HFFc6 (cell line): ENCODE measurements at regions not wholly inside any gene's neighbourhood (a gene's known extent, or its start where the extent isn't known, plus 50 kb on each side); places are given as distances from the start of the nearest gene placed in this dataset.
"Not testable (repeated sequence)": the region's sequence is repeated elsewhere in the genome, so short reads cannot be mapped to it uniquely, and the experiment has no call there.

ENCODE experiments used
- DNase-seq: peaks from one replicate; pipeline ENCODE4 v3.0.0-alpha.2; 2018
- H3K27ac Mint-ChIP-seq: 2 replicates; pipeline ENCODE4 v1.8.0; 2020; ENCODE audit warnings: mild to moderate bottlenecking, mixed read lengths
- H3K27me3 Mint-ChIP-seq: 2 replicates; pipeline ENCODE4 v1.8.0; 2021; ENCODE audit warnings: mild to moderate bottlenecking, moderate library complexity, mixed read lengths; ENCODE audit not compliant: insufficient read depth
- H3K36me3 Mint-ChIP-seq: 2 replicates; pipeline ENCODE4 v1.8.0; 2021; ENCODE audit warnings: low read depth, mixed read lengths
- H3K4me1 Mint-ChIP-seq: 2 replicates; pipeline ENCODE4 v1.8.0; 2020; ENCODE audit warnings: low read depth, mixed read lengths
- H3K4me3 Mint-ChIP-seq: 2 replicates; pipeline ENCODE4 v1.8.0; 2020; ENCODE audit warnings: mild to moderate bottlenecking, moderate library complexity, mixed read lengths
- H3K9me3 Mint-ChIP-seq: 2 replicates; pipeline ENCODE4 v1.8.0; 2020; ENCODE audit warnings: mild to moderate bottlenecking, mixed read lengths
- CTCF ChIP-seq: fragments of 200-600 bp; sonication (generic); IDR thresholded peaks from 2 replicates; pipeline ENCODE4 v1.5.0; 2021; ENCODE audit warnings: antibody characterized with exemption, mild to moderate bottlenecking

DNA sequence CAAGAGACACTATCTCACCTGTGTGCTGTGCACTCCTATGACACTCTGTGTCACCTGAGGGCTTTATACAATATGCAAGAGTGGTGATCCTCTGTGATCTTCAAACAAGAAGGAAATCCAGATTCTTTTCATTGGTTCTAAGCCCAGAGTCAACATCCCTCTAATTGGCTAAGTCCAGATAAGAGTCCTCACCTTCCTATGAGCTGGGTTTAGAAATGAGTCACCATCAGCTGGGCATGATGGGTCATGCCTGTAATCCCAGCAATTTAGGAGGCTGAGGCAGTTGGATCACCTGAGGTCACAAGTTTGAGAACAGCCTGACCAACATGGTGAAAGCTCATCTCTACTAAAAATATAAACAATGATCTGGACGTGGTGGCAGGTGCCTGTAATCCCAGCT lies 144.4 kb downstream of the ZNF675 start:
- no peak for TF ChIP-seq CTCF
- H3K27ac Mint-ChIP-seq, result no peak overlapping the region

GRCh38 chr19:23541991-23542390 lies 145.0 kb downstream of the ZNF675 start:
- TF ChIP-seq CTCF, result no peak
- H3K27ac Mint-ChIP-seq, result no peak overlapping the region
- H3K9me3 Mint-ChIP-seq, result peaks cover 56% of the 10 kb centered on the region
- no peak overlapping the region for H3K4me3 Mint-ChIP-seq
- peaks cover 53% of the 10 kb centered on the region for H3K36me3 Mint-ChIP-seq
- no peak for DNase-seq
- H3K4me1 Mint-ChIP-seq, result peaks cover 41% of the 10 kb centered on the region
- peaks cover 2% of the 10 kb centered on the region; the same call in 1 of the 2 replicates for H3K27me3 Mint-ChIP-seq

More for the DNA sequence above, 144.4 kb downstream of the ZNF675 start:
- Mint-ChIP-seq H3K4me1 (peaks cover 35% of the 10 kb centered on the region), H3K36me3 (peaks cover 53% of the 10 kb centered on the region), H3K4me3 (no peak overlapping the region), H3K27me3 (peaks cover 2% of the 10 kb centered on the region; the same call in 1 of the 2 replicates), H3K9me3 (peaks cover 55% of the 10 kb centered on the region)
- DNase-seq, result no peak

- Mint-ChIP-seq H3K9me3 (peaks cover 52% of the 10 kb centered on the region), H3K36me3 (peaks cover 48% of the 10 kb centered on the region), H3K4me1 (peaks cover 52% of the 10 kb centered on the region)
- DNase-seq, H3K27ac Mint-ChIP-seq, H3K27me3 Mint-ChIP-seq, H3K4me3 Mint-ChIP-seq: not testable (repeated sequence)
Measured at GRCh38 chr19:23540180-23540579, 144.9 kb upstream of the ZNF91 start.

GRCh38 chr19:23539499-23539898 lies 144.2 kb upstream of the ZNF91 start:
- Mint-ChIP-seq H3K27ac (no peak overlapping the region), H3K36me3 (peaks cover 48% of the 10 kb centered on the region), H3K4me3 (no peak overlapping the region), H3K9me3 (peaks cover 52% of the 10 kb centered on the region), H3K27me3 (peaks cover 2% of the 10 kb centered on the region; the same call in 1 of the 2 replicates), H3K4me1 (peaks cover 59% of the 10 kb centered on the region)
- DNase-seq, result no peak
- no peak for TF ChIP-seq CTCF

- Mint-ChIP-seq H3K36me3 (peaks cover 31% of the 10 kb centered on the region), H3K9me3 (peaks cover 45% of the 10 kb centered on the region), H3K4me1 (peaks cover 62% of the 10 kb centered on the region)
- not testable (repeated sequence) for DNase-seq, H3K27ac Mint-ChIP-seq, H3K27me3 Mint-ChIP-seq, H3K4me3 Mint-ChIP-seq
Measured at GRCh38 chr19:23537136-23537535, 141.9 kb upstream of the ZNF91 start.

DNA sequence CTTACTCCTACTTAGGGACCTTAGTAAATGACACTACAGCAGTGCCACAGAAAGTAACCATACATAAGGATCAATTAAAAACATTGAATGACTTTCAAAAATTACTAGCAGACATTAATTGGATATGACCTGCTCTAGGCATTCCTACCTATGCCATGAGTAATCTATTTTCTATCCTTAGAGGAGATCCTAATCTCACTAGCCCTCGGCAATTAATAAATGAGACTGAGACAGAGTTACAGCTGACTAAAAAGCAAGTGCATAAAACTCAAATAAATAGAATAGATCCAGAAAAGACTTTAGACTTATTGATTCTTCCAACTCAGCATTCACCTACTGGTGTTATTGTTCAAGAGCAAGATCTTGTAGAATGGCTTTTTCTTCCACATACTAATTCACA lies 141.1 kb upstream of the ZNF91 start:
- peaks cover 67% of the 10 kb centered on the region for H3K4me1 Mint-ChIP-seq
- peaks cover 29% of the 10 kb centered on the region for H3K36me3 Mint-ChIP-seq
- H3K27ac Mint-ChIP-seq, result peak overlapping the region; percentile 25
- not testable (repeated sequence) for DNase-seq, H3K27me3 Mint-ChIP-seq
- H3K9me3 Mint-ChIP-seq, result peaks cover 37% of the 10 kb centered on the region
- peak overlapping the region; percentile 36; the same call in 1 of the 2 replicates for H3K4me3 Mint-ChIP-seq

- peaks cover 33% of the 10 kb centered on the region for H3K9me3 Mint-ChIP-seq
- H3K27ac Mint-ChIP-seq, result peak overlapping the region; percentile 25; the same call in 1 of the 2 replicates
- peaks cover 66% of the 10 kb centered on the region for H3K4me1 Mint-ChIP-seq
- H3K27me3 Mint-ChIP-seq, result not testable (repeated sequence)
- DNase-seq, result peak; percentile 75
- peaks cover 29% of the 10 kb centered on the region for H3K36me3 Mint-ChIP-seq
- peak overlapping the region; percentile 36; the same call in 1 of the 2 replicates for H3K4me3 Mint-ChIP-seq
Measured at GRCh38 chr19:23535901-23536300, 140.6 kb upstream of the ZNF91 start.

GRCh38 chr19:23533441-23533840 lies 138.2 kb upstream of the ZNF91 start:
- H3K4me3 Mint-ChIP-seq, H3K27me3 Mint-ChIP-seq, H3K27ac Mint-ChIP-seq, DNase-seq: not testable (repeated sequence)
- Mint-ChIP-seq H3K4me1 (peaks cover 43% of the 10 kb centered on the region), H3K9me3 (peaks cover 40% of the 10 kb centered on the region), H3K36me3 (peaks cover 28% of the 10 kb centered on the region)
